Chondrocyte (in vitro differentiated cells): ENCODE measurements at regions not wholly inside any gene's neighbourhood (a gene's known extent, or its start where the extent isn't known, plus 50 kb on each side); places are given as distances from the start of the nearest gene placed in this dataset.

Source experiments
- DNase-seq: peaks from one replicate; pipeline ENCODE4 v3.0.0; 2021; ENCODE audit warnings: mixed read lengths, low spot score
- H3K27ac Mint-ChIP-seq: one replicate; pipeline ENCODE4 v1.8.0; 2021; ENCODE audit warnings: mild to moderate bottlenecking, moderate library complexity, mixed read lengths; ENCODE audit not compliant: unreplicated experiment
- H3K27me3 Mint-ChIP-seq: 2 replicates; pipeline ENCODE4 v1.8.0; 2021; ENCODE audit warnings: low read depth, mixed read lengths
- H3K36me3 Mint-ChIP-seq: 2 replicates; pipeline ENCODE4 v1.8.0; 2021; ENCODE audit warnings: low read depth, mixed read lengths
- H3K4me1 Mint-ChIP-seq: 2 replicates; pipeline ENCODE4 v1.8.0; 2021; ENCODE audit warnings: low read depth, mild to moderate bottlenecking, mixed read lengths
- H3K4me3 Mint-ChIP-seq: one replicate; pipeline ENCODE4 v1.8.0; 2021; ENCODE audit warnings: mild to moderate bottlenecking, moderate library complexity, mixed read lengths; ENCODE audit not compliant: unreplicated experiment
- H3K9me3 Mint-ChIP-seq: 2 replicates; pipeline ENCODE4 v1.8.0; 2021; ENCODE audit warnings: low read depth, mixed read lengths
- TF ChIP-seq, protein P1 (sequence below): fragments of 200-600 bp; sonication (generic); IDR thresholded peaks from 2 replicates; pipeline ENCODE4 v1.5.0; 2021; ENCODE audit warnings: antibody characterized with exemption, mild to moderate bottlenecking, moderate library complexity

DNA sequence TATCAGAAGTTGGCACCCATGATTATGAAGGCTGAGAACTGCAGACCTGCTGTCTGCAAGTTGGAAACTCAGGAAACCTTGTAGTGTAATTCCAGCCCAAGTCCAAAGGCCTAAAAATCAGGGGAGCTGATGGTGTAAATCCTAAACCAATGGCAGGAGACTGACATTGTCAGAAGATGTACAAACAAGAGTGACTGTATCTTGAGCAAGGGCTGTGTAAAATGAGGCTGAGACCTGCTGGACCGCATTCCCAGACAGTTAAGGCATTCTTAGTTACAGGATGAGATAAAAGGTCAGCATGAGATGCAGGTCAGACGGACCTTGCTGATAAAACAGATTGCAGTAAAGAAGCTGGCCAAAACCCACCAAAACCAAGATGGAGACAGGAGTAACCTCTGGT, 147.7 kb downstream of the COG6 start:
- no peaks in the 10 kb centered on the region for H3K4me1 Mint-ChIP-seq
- peaks cover 2% of the 10 kb centered on the region for H3K36me3 Mint-ChIP-seq
- TF ChIP-seq, protein P1, sequence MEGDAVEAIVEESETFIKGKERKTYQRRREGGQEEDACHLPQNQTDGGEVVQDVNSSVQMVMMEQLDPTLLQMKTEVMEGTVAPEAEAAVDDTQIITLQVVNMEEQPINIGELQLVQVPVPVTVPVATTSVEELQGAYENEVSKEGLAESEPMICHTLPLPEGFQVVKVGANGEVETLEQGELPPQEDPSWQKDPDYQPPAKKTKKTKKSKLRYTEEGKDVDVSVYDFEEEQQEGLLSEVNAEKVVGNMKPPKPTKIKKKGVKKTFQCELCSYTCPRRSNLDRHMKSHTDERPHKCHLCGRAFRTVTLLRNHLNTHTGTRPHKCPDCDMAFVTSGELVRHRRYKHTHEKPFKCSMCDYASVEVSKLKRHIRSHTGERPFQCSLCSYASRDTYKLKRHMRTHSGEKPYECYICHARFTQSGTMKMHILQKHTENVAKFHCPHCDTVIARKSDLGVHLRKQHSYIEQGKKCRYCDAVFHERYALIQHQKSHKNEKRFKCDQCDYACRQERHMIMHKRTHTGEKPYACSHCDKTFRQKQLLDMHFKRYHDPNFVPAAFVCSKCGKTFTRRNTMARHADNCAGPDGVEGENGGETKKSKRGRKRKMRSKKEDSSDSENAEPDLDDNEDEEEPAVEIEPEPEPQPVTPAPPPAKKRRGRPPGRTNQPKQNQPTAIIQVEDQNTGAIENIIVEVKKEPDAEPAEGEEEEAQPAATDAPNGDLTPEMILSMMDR, result no peak
- H3K9me3 Mint-ChIP-seq, result peaks cover 10% of the 10 kb centered on the region
- H3K4me3 Mint-ChIP-seq, result no peak overlapping the region
- H3K27ac Mint-ChIP-seq, result no peak overlapping the region
- no peaks in the 10 kb centered on the region for H3K27me3 Mint-ChIP-seq
- no peak for DNase-seq

DNA sequence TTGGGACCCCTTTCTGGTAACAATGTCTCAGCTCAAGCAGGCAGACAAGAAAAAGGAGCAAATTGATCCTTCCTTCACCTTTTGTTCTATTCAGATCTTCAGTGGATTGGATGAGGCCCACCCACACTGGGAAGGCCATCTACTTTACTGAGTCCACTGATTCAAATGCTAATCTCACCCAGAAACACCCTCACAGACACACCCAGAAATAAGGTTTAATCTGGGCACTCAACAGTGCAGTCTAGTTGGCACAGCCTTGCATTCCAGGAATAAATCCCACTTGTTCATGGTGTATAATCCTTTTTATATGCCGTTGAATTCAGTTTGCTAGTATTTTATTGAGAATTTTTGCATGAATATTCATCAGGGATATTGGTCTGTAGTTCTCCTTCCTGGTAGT, 148.4 kb downstream of the COG6 start:
- no peak for DNase-seq
- no peaks in the 10 kb centered on the region for H3K27me3 Mint-ChIP-seq
- H3K9me3 Mint-ChIP-seq, result peaks cover 10% of the 10 kb centered on the region
- TF ChIP-seq, protein P1, result no peak
- no peak overlapping the region for H3K4me3 Mint-ChIP-seq
- H3K36me3 Mint-ChIP-seq, result peaks cover 2% of the 10 kb centered on the region
- no peaks in the 10 kb centered on the region for H3K4me1 Mint-ChIP-seq
- H3K27ac Mint-ChIP-seq, result no peak overlapping the region

DNA sequence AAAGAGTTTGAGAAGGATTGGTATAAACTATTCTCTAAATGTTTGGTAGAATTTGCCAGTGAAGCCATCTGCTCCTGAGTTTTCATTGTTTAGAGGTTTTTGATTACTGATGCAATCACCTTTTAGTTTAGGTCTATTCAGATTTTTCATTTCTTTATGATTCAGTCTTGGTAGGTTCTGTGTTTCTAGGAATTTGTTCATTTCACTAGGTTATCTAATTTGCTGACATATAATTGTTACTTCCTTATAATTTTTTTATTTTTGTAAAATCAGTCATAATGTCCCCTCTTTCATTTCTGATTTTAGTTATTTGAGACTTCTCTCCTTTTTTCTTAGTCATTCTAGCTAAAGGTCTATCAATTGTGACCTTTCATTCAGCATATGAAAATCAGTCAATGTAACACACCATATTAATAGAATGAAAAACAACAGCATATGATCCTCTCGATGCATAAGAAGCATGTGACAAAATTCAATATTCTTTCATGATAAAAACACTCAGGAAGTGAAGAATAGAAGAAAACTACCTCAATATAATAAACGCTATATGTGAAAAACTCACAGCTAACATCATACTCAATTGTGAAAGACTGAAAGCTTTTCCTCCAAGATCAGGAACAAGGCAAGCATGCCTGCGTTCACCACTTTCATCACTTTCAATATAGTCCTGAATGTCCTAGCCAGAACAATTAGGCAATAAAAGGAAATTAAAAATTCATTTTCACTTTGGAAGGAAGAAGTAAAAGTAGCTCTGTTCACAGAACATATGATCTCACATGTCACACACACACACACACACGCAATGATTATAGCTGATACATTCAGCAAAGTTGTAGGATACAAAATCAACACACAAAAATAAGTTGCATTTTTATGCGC, 149.1 kb downstream of the COG6 start:
- TF ChIP-seq, protein P1, result no peak
- Mint-ChIP-seq H3K9me3 (peaks cover 10% of the 10 kb centered on the region), H3K36me3 (peaks cover 2% of the 10 kb centered on the region), H3K4me1 (no peaks in the 10 kb centered on the region), H3K27me3 (no peaks in the 10 kb centered on the region), H3K4me3 (no peak overlapping the region), H3K27ac (no peak overlapping the region)
- no peak for DNase-seq

DNA sequence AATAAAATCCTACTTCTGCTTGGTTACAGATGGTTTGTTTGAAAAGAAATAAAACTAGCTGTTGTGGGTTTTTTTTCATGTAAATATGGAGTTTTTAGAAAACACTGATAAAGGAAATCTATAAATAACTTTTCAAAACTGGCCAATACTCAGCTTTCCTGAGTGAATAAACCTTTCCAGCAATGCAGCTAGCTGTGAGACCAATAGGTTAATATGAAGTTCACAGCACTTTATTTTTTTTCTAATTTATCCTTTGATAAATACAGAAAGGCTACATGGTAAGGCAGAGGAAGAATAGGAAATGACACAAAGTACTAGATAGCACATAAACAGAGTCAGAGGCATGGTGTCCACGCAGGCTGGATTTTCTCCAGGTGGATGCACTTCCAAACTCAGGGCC, 154.0 kb downstream of the COG6 start:
- H3K27me3 Mint-ChIP-seq, result no peaks in the 10 kb centered on the region
- no peaks in the 10 kb centered on the region for H3K9me3 Mint-ChIP-seq
- H3K27ac Mint-ChIP-seq, result no peak overlapping the region

DNA sequence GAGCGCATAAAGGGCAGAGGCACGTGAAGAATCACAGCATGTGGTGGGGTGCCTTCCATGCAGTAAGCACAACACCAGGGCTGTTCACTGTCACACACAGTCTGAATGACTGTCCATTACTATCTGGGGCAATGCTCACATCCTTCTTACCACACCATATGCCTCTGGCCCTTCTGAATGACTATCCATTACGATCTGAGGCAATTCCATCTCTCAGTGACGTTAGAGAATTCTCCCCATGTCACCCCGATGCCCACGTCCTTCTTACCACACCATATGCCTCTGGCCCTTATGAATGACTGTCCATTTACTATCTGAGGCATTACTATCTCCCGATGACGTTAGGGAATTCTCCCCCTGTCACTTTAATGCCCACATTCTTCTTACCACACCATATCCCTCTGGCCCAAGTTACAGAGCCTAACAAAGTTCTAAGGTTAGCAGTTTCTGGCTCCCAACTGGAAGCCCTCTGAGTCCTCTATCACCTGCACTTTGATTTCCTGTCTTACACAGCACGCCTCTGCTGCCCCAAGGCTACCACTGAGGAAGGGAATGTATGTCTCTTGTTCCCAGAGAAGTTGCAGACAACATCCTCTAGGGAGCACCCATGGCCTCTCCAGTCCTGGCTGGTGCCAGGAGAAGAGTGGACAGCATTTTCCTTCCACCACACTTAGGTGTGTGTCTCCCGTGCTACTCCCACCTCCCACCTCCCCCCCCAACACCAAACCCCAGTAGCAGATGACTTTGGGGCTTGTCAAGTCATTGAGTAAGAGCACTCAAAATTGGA, 154.8 kb downstream of the COG6 start:
- H3K27me3 Mint-ChIP-seq, result no peaks in the 10 kb centered on the region
- H3K36me3 Mint-ChIP-seq, result peaks cover 2% of the 10 kb centered on the region
- H3K9me3 Mint-ChIP-seq, result no peaks in the 10 kb centered on the region
- DNase-seq, result no peak
- H3K4me3 Mint-ChIP-seq, result no peak overlapping the region
- no peak overlapping the region for H3K27ac Mint-ChIP-seq
- H3K4me1 Mint-ChIP-seq, result no peaks in the 10 kb centered on the region
- TF ChIP-seq, protein P1, result no peak

More for the DNA sequence above, 154.0 kb downstream of the COG6 start:
- no peak overlapping the region for H3K4me3 Mint-ChIP-seq
- no peak for DNase-seq
- no peaks in the 10 kb centered on the region for H3K4me1 Mint-ChIP-seq
- peaks cover 2% of the 10 kb centered on the region for H3K36me3 Mint-ChIP-seq
- TF ChIP-seq, protein P1, result no peak
